ENCODE measurements at regions not wholly inside any gene's neighbourhood (a gene's known extent, or its start where the extent isn't known, plus 50 kb on each side); places are given as distances from the start of the nearest gene placed in this dataset.
"Not testable (repeated sequence)": the region's sequence is repeated elsewhere in the genome, so short reads cannot be mapped to it uniquely, and the experiment has no call there.

GRCh38 chr2:167334146-167334742, 446.0 kb downstream of the XIRP2 start:
- no peak for DNase-seq (ENCODE audit: low spot score)
- no peak for TF ChIP-seq CTCF (conservative IDR thresholded peaks at IDR 0.05; ENCODE audit: low read depth)
- no peak overlapping the region for H3K27ac ChIP-seq
- ChIA-PET POLR2A (ENCODE audit: low non-redundant PET) (no interaction called here), CTCF (no interaction called here)

- DNase-seq (ENCODE audit: low spot score), result no peak
- no peak for TF ChIP-seq CTCF (conservative IDR thresholded peaks at IDR 0.05; ENCODE audit: low read depth)
- ChIA-PET POLR2A (ENCODE audit: low non-redundant PET) (no interaction called here), CTCF (interaction anchor here (0.6 to 0.7 kb wide), 2 partner anchors 41 to 78 kb away, joined by 3 to 4 read pairs; no protein-coding TSS in a partner anchor)
- no peak overlapping the region for H3K27ac ChIP-seq
Observed at GRCh38 chr2:167333245-167333644, 445.0 kb downstream of the XIRP2 start.

- H3K27ac ChIP-seq, result no peak overlapping the region
- POLR2A ChIA-PET (ENCODE audit: low non-redundant PET), result no interaction called here
- CTCF ChIA-PET, result interaction anchor here (0.7 kb wide), 1 partner anchor 40 kb away, joined by 3 read pairs; no protein-coding TSS in a partner anchor
- no peak for DNase-seq (ENCODE audit: low spot score)
- no peak for TF ChIP-seq CTCF (conservative IDR thresholded peaks at IDR 0.05; ENCODE audit: low read depth)
Observed at GRCh38 chr2:167332358-167332757, 444.1 kb downstream of the XIRP2 start.

- CTCF ChIA-PET, result no interaction called here
- no peak for DNase-seq (ENCODE audit: low spot score)
- POLR2A ChIA-PET (ENCODE audit: low non-redundant PET), result no interaction called here
- no peak overlapping the region for H3K27ac ChIP-seq
- TF ChIP-seq CTCF (conservative IDR thresholded peaks at IDR 0.05; ENCODE audit: low read depth), result no peak
Observed at GRCh38 chr2:167331636-167332232, 443.5 kb downstream of the XIRP2 start.

GRCh38 chr2:167328808-167329207, 440.5 kb downstream of the XIRP2 start:
- DNase-seq (ENCODE audit: low spot score); CTCF ChIA-PET; H3K27ac ChIP-seq; POLR2A ChIA-PET (ENCODE audit: low non-redundant PET): not testable (repeated sequence)

- DNase-seq (ENCODE audit: low spot score), result no peak
- POLR2A ChIA-PET (ENCODE audit: low non-redundant PET), result no interaction called here
- TF ChIP-seq CTCF (conservative IDR thresholded peaks at IDR 0.05; ENCODE audit: low read depth), result no peak
- CTCF ChIA-PET, result no interaction called here
- no peak overlapping the region for H3K27ac ChIP-seq
Observed at GRCh38 chr2:167322795-167323194, 434.5 kb downstream of the XIRP2 start.

- no peak for TF ChIP-seq CTCF (conservative IDR thresholded peaks at IDR 0.05; ENCODE audit: low read depth)
- CTCF ChIA-PET, result no interaction called here
- H3K27ac ChIP-seq, result no peak overlapping the region
- POLR2A ChIA-PET (ENCODE audit: low non-redundant PET), result no interaction called here
- no peak for DNase-seq (ENCODE audit: low spot score)
Observed at GRCh38 chr2:167318581-167318980, 430.3 kb downstream of the XIRP2 start.
